ENCODE measurements at regions not wholly inside any gene's neighbourhood (a gene's known extent, or its start where the extent isn't known, plus 50 kb on each side); places are given as distances from the start of the nearest gene placed in this dataset.

DNA sequence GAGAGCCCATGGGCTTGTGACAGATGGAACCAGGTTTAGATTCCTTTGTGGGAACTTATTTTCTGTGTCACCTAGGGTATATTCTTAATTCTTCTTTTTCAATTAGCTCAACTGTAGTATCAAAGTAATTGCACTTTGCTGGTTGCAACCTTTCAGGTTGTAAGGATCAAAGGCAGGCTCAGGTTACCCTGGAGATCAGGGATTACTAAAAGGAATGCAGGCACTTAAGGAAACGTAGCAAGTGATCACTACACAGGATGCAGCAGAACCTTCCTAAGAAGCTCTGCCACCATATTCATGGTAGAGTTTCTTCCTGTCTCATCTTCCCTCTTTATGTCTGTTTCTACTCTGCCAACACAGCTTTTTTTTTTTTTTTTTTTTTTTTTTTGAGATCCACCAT is 133.2 kb upstream of the JAG1 start:
- DNase-seq, result no peak

DNA sequence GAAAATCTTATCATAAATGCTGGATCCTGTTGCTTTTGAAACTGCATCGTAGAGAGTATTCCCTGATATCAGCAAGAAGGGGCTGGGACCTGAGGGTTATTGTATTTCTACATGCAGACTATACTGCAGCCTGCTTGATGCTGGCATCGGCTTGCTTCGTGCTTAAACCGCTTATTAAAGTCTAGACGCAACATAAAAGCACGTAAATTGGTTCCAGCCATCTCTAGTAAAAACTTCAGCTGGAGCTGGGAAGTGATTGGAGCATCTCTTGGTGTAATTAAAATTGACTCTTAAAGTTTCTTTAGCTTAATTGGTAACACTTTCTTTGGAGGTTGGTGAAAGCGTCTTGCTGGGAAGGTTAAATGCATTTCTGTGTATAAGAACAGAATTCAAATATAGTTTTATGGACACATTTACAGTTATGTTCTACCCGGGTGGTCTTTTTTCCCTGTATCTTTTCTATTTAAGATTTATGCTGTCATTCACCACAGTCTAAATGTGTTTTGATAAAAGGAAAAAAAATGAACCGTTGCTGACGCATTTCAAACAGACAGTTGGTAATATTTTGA is 139.0 kb upstream of the JAG1 start:
- DNase-seq, result no peak

DNA sequence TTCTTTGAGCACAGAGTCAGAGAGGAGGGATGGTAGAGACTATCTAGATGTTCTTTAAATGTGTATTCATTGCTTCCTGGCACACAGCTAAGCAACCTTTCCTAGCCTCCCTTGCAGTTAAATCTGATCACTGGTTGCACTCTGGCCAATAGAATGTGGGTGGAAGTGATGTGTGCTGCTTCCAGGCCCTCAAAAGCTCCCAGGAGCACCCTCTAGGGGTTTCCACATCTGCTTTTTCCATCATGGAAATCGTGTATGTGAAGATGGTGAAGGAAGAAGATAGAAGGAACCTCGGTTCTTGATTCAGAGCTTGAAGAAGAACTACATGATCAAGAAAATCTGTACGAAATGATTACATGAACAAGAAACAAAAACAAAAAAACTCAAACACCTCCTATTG is 149.8 kb upstream of the JAG1 start:
- no peak for DNase-seq

DNA sequence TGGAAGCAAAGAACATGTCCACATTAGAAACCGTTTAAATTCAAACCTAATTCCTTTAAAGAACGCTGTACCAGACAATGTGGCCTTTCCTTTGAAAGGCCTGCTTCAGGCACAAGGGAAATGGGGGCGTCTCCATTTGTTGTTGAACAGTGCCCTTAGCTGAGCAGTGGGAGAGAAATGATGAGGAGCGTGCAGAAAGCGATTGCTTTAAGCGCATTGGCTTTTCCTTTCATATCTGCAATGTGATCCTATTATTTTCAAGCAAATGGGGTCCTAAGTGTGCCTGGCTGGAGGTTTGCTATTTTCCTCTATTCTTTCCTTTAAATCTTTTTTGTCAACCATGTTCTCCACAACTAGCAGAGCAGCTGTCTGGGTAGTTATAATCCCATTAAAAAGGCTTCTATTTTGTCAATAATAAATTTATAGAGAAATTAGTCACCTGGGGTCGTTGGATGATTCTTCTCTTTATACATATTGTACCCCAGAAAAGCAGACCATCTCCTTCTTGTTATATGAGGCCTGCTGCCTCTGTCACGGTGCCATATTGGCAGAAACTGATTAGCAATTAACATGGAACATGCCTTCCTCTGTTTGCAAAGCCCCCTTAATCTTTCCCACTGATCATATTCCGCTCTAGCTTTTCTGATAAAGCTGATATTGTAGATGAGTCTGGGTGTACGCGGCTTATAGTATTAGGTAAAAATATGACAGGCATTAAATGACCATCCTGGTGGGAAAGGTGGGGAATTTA is 151.1 kb upstream of the JAG1 start:
- DNase-seq, result no peak

DNA sequence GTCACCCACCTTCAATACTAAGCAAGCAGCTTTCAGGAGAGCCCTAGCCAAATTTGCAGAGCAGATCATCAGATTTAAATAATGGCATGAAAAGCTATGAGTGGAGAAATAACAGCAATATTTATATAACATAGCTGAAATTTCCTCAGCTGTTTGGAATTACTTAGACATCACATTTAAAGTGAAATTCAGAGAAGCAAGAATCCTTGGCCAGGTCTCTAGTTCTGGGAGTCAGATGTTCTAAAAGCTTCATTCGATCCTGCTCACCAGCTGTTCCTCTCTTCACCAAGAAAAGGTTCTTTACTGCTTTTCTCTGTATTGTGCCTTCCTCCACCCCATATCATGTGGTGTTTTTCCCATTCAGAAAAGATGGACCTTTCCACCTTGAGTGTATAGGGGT is 152.3 kb upstream of the JAG1 start:
- no peak for DNase-seq

DNA sequence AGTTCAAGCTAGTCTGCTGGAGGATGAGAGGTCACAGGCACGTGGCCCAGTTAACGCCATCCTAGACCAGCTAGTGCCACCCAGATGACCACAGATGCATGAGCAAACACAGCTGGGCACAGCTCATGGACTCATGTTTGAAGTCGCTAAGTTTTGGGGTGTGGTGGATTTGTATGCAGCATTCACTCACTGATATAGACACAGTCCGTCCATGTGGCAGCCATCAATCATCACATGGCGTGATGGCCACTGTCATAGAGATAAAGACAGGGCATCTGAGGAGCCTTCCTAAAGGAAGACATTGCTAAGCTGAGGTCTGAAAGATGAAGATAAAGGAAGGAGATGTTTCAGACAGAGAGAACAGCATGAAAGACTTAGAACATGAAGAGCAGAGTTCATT is 154.4 kb upstream of the JAG1 start:
- DNase-seq, result no peak

DNA sequence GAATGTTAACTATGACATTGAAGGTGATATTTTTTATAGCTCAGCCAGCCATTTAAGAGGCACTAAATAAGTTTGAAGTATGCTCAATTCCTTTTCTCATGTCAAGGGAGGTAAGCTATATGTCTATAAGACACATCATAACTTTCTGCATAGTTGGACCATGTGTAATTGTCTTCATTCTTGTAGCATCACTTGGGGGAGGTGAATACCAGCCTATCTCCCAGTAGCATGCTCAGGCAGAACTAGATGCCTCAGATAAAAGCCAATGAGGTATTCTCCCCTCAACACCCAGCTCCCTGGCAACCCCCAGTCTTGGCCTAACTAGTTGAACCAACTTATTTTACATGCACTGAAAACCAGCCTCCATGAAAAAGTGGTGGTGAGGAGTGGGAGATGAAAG is 158.3 kb upstream of the JAG1 start:
- DNase-seq, result no peak

DNA sequence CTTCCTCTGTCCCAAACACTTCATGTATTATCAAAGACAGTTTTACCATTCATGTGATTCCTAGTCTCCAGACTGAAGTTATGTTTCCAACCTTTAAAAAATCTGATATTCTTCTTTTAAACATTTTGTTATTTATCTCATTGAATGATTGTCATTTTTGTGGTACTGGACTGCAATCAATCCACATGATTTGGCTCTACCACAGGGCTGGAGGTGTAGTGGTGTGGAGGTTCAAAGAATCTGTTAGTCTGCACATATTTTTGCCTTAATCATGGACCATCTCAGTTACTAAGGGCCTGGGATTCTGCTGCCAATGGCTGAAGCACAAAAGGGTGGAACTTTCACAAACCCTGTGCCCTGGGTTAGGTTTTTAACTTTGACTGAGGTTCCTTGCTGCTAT is 164.1 kb upstream of the JAG1 start:
- DNase-seq, result no peak

DNA sequence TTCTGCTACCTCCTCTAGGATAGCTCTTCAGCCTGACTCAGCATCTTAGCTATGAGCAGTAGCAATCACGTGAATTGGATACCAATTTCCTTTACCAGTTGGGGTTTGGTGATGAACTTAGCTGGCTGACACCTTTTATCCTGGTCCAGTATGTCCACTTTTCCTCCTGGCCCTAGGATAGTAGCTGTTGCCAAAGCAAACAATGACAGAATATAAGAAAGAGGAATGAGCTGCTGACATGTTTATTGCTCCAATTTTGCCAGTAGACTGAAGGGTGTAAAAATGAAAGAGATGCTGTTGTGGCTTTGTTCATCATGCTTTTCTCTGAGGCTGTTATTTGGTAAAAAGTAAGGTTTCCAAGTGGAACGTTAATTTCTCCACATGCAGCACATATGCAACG is 168.3 kb upstream of the JAG1 start:
- DNase-seq, result no peak

DNA sequence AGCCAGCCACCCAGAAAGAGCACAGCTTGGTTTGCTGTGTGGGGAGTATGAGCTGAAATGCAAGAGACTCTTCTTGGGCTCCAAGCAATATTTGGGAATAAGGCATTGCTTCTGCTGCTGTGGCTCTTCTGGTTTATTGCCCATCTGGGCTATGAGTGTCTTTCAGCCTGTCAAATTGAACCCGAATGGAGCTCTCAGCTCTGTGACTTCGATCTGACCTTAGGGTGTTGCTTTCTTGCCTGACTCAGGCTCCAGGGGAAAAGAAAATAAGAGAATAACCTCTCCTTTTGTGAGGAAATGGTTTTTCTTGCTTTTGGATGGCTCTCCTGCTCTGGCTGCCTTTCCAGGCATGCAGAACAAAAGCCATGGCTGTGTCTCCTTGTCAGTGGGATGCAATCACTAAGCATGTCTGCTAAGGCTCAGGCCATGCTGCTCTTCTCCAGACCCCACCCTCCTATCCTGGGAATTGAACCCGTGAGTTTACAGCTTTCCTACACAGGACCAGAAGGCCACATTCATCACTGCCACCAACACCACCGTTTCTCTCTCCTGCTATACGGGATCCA is 169.4 kb upstream of the JAG1 start:
- no peak for DNase-seq

DNA sequence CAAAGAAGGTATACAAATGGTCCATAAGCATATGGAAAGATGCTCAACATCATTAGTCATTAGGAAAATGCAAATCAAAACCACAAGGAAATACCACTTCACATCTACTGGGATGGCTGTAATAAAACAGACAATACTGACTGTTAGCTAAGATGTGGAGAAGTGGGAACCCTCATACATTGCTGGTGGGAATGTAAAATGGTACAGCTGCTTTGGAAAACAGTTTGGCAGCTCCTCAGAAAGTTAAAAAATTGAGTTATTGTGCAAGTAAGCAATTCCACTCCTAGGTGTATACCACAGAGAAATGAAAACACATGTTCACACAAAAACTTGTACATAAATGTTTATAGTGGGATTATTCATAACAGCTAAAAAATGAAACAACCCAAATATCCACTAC is 173.0 kb upstream of the JAG1 start:
- no peak for DNase-seq

DNA sequence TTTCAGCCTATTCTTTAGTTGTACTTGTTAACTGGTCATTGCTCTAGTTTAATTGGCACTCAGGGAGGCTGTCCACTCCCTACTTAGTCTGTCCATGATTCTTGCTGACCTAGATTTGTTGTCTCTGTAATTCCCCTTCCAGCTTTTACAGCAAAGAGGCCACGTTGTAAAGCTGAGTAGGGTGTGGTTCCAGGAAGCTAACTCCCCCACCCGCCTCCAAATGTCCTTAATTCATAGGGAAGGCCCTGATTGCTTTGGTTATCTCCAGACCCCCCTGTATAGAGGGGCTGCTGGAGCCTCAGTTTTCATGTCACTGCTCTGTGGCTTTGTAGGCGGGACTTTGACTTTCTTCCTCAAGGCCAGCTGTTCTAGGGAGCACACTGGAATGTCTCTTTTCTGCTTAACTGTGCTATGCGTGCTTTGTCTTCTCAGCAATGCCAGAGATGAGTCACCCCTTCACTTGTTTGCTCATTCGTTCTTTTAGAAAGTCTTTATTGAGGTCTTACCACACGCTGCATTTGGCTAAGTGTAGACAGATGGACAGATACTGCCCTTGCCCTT is 175.1 kb upstream of the JAG1 start:
- DNase-seq, result no peak

DNA sequence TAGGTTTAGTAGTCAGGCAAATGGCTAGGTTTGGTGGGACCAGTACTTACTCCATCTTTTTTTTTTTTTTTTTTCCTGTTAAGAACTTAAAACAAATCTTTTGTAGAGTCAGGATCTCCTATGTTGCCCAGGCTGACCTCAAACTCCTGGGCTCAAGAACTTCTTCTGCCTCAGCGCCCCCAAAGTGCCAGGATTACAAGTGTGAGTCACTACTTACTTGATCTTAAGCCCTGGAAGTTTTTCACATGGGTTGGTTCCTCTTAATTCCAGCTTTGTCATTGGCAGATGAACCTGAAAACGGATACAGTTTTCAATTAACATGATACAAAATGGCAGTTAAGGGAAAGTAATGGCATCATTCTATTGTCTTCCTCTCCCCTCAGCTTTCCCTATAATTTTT is 179.4 kb upstream of the JAG1 start:
- DNase-seq, result no peak

DNA sequence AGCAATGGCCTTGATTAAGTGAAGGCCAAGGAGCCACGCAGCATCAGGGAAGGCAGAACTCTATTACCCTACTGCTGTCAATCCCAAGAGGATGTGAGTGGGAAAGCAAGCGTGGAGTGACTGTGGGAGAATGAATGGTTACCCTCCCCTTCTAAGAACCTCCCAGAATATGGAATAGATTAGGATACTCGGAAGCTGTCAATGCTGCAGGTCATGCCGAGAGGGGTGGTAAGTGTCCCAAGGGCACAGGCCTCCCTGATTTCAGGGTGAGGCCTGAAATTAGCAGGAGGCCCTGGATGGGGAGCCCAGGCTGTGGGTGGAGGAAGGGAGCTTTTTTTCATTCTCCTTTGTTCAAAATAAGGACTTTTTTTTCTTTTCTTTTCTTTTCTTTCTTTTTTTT is 179.9 kb upstream of the JAG1 start:
- no peak for DNase-seq

DNA sequence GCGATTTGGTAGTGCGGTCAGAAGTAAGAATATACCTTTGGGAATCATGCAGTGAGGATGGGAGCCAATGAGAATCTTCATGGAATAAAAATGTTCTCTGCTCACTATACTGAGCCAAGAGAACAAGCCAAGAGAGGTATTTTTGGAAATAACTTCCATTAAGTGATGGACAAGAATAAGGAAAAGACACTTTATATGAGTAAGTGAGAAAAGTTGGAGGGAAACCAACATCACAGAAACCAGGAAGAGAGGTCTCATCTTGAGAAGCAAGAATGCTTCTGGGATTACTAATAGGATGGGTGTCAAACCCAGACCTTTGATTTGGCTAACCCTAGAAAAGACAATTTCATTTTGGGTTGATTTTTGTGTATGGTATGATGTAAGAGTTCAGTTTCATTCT is 181.2 kb upstream of the JAG1 start:
- no peak for DNase-seq

DNA sequence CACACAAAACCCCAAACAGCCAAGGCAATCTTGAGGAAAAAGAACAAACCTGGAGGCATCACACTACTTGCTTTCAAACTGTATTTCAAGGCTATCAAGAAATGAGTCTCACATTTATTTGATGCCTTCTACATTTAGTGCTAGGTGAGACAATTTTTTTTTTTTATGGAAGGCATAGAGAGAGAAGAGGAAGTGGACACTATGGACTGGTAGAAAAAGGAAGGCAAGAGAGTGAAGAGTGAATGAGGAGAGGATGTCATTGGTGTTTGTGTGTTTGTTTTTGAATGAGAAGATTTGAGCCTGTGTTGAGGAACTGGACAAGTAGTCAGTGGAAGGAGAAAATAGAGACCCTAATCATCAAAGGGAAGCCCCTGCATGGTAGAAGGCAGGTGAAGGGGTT is 182.0 kb upstream of the JAG1 start:
- DNase-seq, result no peak

DNA sequence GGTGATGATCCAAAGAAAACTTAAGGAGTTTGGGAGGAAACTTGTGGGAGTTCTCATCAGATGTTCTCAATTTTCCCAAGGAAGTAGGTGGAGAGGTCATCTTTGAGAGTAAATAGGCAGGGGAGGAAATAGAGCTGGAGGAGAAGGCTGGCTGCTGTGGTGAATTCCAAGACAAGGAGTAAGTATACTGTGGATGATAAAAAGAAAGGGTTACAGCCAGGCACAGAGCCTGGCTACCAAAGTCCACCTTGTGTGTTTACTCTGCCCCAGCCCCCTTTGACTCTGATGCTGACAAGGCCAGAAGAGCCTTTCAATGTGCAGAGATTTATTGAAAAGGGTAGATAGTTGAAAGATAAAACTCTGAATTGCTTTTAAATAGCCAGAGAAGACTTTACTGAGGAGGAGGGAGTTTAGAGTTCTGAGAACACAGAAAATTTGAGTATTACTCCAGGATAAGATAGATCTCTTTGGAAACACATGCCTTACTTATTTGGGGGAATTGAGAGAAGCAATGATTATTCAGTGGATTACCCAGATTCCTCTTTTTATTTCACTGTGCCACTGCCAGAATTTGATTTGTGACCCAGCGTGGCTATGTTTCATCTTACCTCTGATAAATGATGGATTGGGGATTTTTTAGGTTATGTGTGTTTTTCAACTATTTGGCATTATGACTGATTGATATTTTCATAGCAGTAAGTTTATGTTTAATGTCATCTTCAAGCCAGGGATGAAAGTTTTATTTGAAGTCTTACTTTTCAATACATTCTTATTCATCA is 182.6 kb upstream of the JAG1 start:
- DNase-seq, result no peak

DNA sequence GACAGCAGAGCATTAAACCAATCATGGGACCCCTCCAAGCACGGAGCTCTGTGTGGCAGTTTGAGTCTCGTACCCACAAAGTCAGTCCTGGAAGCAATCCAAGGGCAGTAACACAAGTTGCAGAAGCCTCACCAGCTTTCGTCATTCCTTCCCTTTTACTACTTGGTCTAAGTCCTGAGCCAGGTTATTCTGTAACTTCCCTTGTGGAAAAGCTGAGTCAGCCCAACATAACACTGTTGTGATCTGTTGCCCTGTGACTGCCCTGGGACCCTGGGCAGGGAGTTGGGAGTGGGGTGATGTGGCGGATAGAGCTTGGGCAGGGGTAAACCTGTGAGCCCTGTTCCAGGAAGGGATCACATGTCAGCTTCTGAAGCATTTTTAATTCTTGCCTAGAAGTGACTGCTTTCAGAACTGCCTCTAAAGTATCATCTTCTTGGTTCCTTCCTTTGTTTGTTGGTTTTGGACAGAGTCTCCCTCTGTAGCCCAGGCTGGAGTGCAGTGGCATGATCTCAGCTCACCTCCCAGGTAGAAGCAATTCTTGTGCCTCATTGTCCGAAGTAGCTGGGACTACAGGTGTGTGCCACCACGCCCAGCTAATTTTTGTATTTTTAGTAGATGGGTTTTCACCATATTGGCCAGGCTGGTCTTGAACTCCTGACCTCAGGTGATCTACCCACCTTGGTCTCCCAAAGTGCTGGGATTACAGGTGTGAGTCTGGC is 183.7 kb upstream of the JAG1 start:
- no peak for DNase-seq

DNA sequence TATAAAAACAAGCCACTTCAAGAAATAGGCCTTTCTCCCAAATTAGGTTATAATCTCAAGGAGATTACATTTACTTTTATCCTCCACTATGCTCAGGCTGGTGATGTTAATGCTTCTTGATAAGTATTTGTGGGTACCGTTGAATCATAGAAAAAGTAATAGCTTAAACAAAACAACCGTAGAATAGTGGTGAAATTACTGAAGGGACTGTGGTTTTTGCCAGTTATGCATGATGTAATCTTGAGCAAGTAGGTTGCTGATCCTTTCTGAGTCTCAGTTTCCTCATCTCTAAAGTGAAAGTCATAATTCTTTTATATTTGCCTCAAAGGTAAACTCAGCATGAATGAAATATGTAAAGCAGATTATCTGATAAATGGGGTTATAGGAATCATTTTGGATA is 187.3 kb upstream of the JAG1 start:
- DNase-seq, result no peak

DNA sequence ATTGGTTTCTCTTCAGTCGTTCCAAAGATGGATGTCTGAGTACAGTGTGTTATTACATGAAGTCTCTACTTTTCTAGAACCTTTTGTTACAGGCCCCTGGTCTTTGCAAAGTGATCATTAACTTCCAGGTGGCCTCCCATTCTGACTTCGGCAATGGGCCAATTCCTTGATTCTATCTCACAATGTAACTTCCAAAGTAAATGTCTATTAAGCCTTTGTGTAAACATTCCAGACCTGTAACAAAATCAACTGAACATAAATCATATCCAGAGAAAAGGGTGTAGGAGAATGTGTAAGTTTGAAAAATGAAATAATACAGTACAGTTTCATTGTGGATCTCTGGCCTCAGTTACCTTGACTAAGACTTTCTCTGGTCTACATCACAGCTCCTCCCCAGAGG is 187.8 kb upstream of the JAG1 start:
- no peak for DNase-seq

DNA sequence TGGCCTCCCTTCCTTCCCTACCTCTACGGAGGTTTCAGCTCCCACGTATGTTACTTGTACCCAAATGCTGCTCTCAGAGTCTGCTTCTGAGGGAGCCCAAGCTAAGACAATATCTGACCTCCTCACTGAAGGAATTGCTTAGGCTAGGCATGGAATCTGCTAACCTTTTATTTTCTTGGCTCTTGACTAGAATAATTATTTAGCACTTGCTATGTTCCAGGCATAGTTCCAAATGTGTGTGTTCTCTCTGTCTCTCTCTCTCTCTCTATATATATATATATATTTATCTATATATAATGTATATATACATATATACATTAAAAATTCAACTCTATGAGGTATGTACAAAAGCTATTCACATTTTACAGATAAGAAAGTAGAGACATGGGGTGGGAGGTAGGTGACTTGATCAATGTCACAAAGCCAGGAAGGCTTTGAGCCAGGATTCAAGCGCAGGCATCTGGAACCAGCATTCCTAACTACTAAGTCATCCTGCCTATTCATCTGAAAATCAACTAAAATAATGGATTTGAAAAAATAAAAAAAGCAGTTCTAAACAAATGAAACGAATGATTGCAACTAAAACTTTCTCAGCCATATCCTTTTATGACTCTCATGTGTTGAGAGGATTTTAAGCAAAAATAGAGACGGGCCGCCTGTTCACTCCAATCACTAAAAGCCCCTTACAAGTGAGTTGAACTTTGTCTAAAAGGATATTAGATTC is 189.7 kb upstream of the JAG1 start:
- no peak for DNase-seq

DNA sequence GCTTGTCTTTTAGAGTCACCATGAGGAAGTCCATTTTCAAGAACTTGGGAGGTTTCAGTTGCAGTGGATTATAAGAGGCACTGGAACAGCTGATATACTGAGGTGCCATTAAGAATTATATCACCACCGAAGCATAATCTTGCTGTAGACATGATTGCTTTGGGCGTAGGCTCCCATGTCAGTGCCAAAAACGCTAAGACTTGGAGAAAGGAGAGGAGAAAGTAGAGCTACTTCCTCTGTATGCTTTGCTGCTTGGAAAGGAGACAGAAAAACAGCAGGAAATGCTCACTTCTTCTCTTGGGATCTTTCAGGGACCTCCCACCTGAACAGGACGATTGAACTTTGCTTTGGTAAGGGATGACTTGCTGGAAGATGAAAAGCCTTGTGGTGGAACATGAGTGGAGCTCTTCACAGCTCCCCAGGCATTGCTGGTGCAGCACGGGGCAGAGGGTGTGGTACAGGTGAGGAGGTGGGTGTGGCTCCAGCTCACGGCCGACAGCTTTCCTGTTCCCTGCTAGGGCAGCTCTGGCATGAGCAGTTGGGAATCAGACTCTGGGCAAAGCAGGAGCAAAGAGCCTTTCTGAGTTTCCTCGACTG is 190.4 kb upstream of the JAG1 start:
- no peak for DNase-seq
